GM12873 (cell line): ENCODE measurements at regions not wholly inside any gene's neighbourhood (a gene's known extent, or its start where the extent isn't known, plus 50 kb on each side); places are given as distances from the start of the nearest gene placed in this dataset.

Experiments used
- CTCF ChIP-seq: IDR thresholded peaks from 2 replicates; pipeline ENCODE4 v1.5.1; 2012; ENCODE audit warnings: low read depth, mild to moderate bottlenecking, moderate library complexity, low read length, control low read depth; ENCODE audit not compliant: insufficient read depth; ENCODE audit errors: missing control alignments

GRCh38 chr11:19410032-19410431, 169.3 kb upstream of the E2F8 start:
- no peak for TF ChIP-seq CTCF

- no peak for TF ChIP-seq CTCF
Observed at GRCh38 chr11:19409307-19409706, 168.6 kb upstream of the E2F8 start.

GRCh38 chr11:19407677-19408270, 167.0 kb upstream of the E2F8 start:
- no peak for TF ChIP-seq CTCF

- TF ChIP-seq CTCF: no peak
Observed at GRCh38 chr11:19405966-19406365, 165.2 kb upstream of the E2F8 start.

GRCh38 chr11:19404787-19405186, 164.0 kb upstream of the E2F8 start:
- no peak for TF ChIP-seq CTCF

- no peak for TF ChIP-seq CTCF
Observed at GRCh38 chr11:19403196-19403895, 162.6 kb upstream of the E2F8 start.

- no peak for TF ChIP-seq CTCF
Observed at GRCh38 chr11:19400296-19400695, 159.6 kb upstream of the E2F8 start.
